GM12878 (cell line): ENCODE measurements at regions not wholly inside any gene's neighbourhood (a gene's known extent, or its start where the extent isn't known, plus 50 kb on each side); places are given as distances from the start of the nearest gene placed in this dataset.

Experiments
- ATAC-seq: fragments of 200-7000 bp; cut with Tn5 transposase; 3 replicates; pipeline ENCODE4 v1.9.1; 2020; ENCODE audit warnings: mild to moderate bottlenecking, moderate library complexity
- BruUV-seq: library from RNA; stranded (reverse); fragments of 400-500 nt; replicated peaks from 2 replicates; lab custom pipeline; 2021; lab: Mats Ljungman, UMichigan
- CTCF ChIA-PET: fragments of 300-600 bp; sonication (Branson Sonifier 250); formaldehyde crosslinking; extraction: SDS; loops from one replicate; lab custom pipeline; 2021; ENCODE audit warnings: inconsistent platforms; lab: Yijun Ruan, JAX
- POLR2A ChIA-PET: fragments of 350-600 bp; formaldehyde crosslinking; extraction: SDS; loops from one replicate; lab custom pipeline; 2021; ENCODE audit warnings: inconsistent platforms; lab: Charles Lee
- RAD21 ChIA-PET: fragments of 300-600 bp; sonication (Branson Sonifier 250); formaldehyde crosslinking; loops from one replicate; lab custom pipeline; 2023; ENCODE audit warnings: antibody characterized with exemption; ENCODE audit not compliant: unreplicated experiment; lab: Charles Lee
- SMC1A ChIA-PET: fragments of 300-600 bp; sonication (Branson Sonifier 250); formaldehyde crosslinking; loops from one replicate; lab custom pipeline; 2023; ENCODE audit not compliant: unreplicated experiment, uncharacterized antibody; lab: Charles Lee
- DNase-seq: peaks from one replicate; pipeline ENCODE4 v3.0.0-alpha.2; 2011; ENCODE audit warnings: low read depth, low spot score
- FAIRE-seq: peaks from 3 replicates; lab custom pipeline; 2011; peaks lifted over from hg19 to GRCh38; lab: Jason Lieb, UNC
- H2AFZ ChIP-seq: 2 replicates; pipeline ENCODE4 v1.6.0; 2011; ENCODE audit warnings: low read depth, low read length, control low read depth; ENCODE audit not compliant: control insufficient read depth
- H3K27ac ChIP-seq: 2 replicates; pipeline ENCODE4 v1.5.1; 2011; ENCODE audit warnings: control low read depth; ENCODE audit not compliant: control insufficient read depth, insufficient read depth
- H3K27me3 ChIP-seq, 2 experiments: replicated peaks in 1 of 2; 2 replicates each; pipeline versions ENCODE4 v1.6.0 to v1.6.1; 2011; ENCODE audit warnings: low read length in 1 of 2; ENCODE audit not compliant: control insufficient read depth in 2 of 2, insufficient read depth in 2 of 2
- H3K36me3 ChIP-seq, 2 experiments: 2 replicates each; pipeline ENCODE4 v1.5.1; 2011; ENCODE audit warnings: low read length in 1 of 2; ENCODE audit not compliant: control insufficient read depth in 2 of 2, insufficient read depth in 2 of 2
- H3K4me1 ChIP-seq: 2 replicates; pipeline ENCODE4 v1.6.1; 2011; ENCODE audit warnings: mild to moderate bottlenecking, low read length, moderate library complexity, mixed read lengths; ENCODE audit not compliant: control insufficient read depth, insufficient read depth
- H3K4me2 ChIP-seq: 2 replicates; pipeline ENCODE4 v1.6.0; 2011; ENCODE audit warnings: control low read depth; ENCODE audit not compliant: control insufficient read depth, insufficient read depth
- H3K4me3 ChIP-seq: fragments of 200-600 bp; sonication (generic); 2 replicates; pipeline ENCODE4 v1.5.1; 2016
- H3K79me2 ChIP-seq: 2 replicates; pipeline ENCODE4 v1.6.0; 2011; ENCODE audit warnings: low read length; ENCODE audit not compliant: control insufficient read depth, insufficient read depth
- H3K9ac ChIP-seq: 2 replicates; pipeline ENCODE4 v1.8.0; 2011; ENCODE audit warnings: low read length, control low read depth, mixed read lengths; ENCODE audit not compliant: control insufficient read depth, insufficient read depth
- H3K9me3 ChIP-seq: replicated peaks from 3 replicates; pipeline ENCODE4 v1.5.1; 2011; ENCODE audit warnings: mild to moderate bottlenecking, low read length; ENCODE audit not compliant: control insufficient read depth, insufficient read depth
- H4K20me1 ChIP-seq: 2 replicates; pipeline ENCODE4 v1.6.0; 2011; ENCODE audit not compliant: control insufficient read depth, insufficient read depth
- CHD4 ChIP-seq: fragments of 200-600 bp; sonication (generic); IDR thresholded peaks from 2 replicates; pipeline ENCODE4 v1.6.1; 2016; ENCODE audit warnings: mild to moderate bottlenecking
- E4F1 ChIP-seq: fragments of 450-650 bp; IDR thresholded peaks from 2 replicates; pipeline ENCODE4 v1.6.1; 2018; ENCODE audit warnings: borderline replicate concordance, mild to moderate bottlenecking; ENCODE audit not compliant: partially characterized antibody
- FOS ChIP-seq: IDR thresholded peaks from 3 replicates; pipeline ENCODE4 v1.6.1; 2011; ENCODE audit warnings: borderline replicate concordance; ENCODE audit not compliant: insufficient read length; ENCODE audit errors: extremely low read depth
- IRF3 ChIP-seq: fragments of 450-650 bp; IDR thresholded peaks from 2 replicates; pipeline ENCODE4 v1.6.1; 2014; ENCODE audit warnings: mild to moderate bottlenecking
- POU2F2 ChIP-seq: IDR thresholded peaks from 3 replicates; pipeline ENCODE4 v1.6.1; 2011; ENCODE audit warnings: low read depth, mild to moderate bottlenecking, low read length, borderline replicate concordance
- PRDM15 ChIP-seq: fragments of 450-650 bp; formaldehyde crosslinking; IDR thresholded peaks from 2 replicates; pipeline ENCODE4 v1.4.0; 2020; ENCODE audit warnings: mild to moderate bottlenecking, moderate library complexity
- ZBTB33 ChIP-seq: fragments of 450-650 bp; IDR thresholded peaks from 2 replicates; pipeline ENCODE4 v1.6.1; 2017; ENCODE audit warnings: mild to moderate bottlenecking
- ZNF207 ChIP-seq: fragments of 450-650 bp; IDR thresholded peaks from 2 replicates; pipeline ENCODE4 v1.6.1; 2014; ENCODE audit warnings: antibody characterized with exemption, mild to moderate bottlenecking, borderline replicate concordance
- ZSCAN29 ChIP-seq: fragments of 450-650 bp; IDR thresholded peaks from 2 replicates; pipeline ENCODE4 v1.6.1; 2017; ENCODE audit warnings: mild to moderate bottlenecking, moderate library complexity
- WGBS: methylation state at CpG from one replicate; pipeline ENCODE4 v1.1.6; 2016; ENCODE audit warnings: low lambda C conversion rate; ENCODE audit not compliant: insufficient replicate concordance, insufficient coverage; ENCODE audit errors: missing lambda C conversion rate; 5-methylcytosine and 5-hydroxymethylcytosine counted together
- in situ Hi-C: fragments of 300-500 bp; cut with MboI; formaldehyde crosslinking; loops from 9 replicates; pipeline ENCODE4 v1.14.3; 2018; ENCODE audit warnings: mixed read lengths
- intact Hi-C: fragments of 100-400 bp; cut with micrococcal nuclease; formaldehyde crosslinking; loops from one replicate; pipeline ENCODE4 v1.14.2; 2022; ENCODE audit not compliant: unreplicated experiment

- BruUV-seq, result no TSS peak
- SMC1A ChIA-PET, result no interaction called here
- H3K27ac ChIP-seq, result no peak overlapping the region
- no peaks in the 10 kb centered on the region for H3K36me3 ChIP-seq
- H3K4me2 ChIP-seq, result no peak overlapping the region
- ATAC-seq (no peak), FAIRE-seq (no peak), DNase-seq (no peak)
- no peak overlapping the region for H3K4me3 ChIP-seq
- H3K79me2 ChIP-seq, result no peaks in the 10 kb centered on the region
- no peaks in the 10 kb centered on the region for H3K9me3 ChIP-seq
- WGBS, result 62% methylated on average over 6 of the region's 6 CpGs
- no peaks in the 10 kb centered on the region for H3K27me3 ChIP-seq
- RAD21 ChIA-PET, result no interaction called here
- in situ Hi-C loops (no loop called here), intact Hi-C loops (no loop called here)
- no peak overlapping the region for H2AFZ ChIP-seq
- no peak for TF ChIP-seq ZNF207
- no peak for TF ChIP-seq FOS
- no peak for TF ChIP-seq POU2F2
- no peak for TF ChIP-seq E4F1
- TF ChIP-seq ZSCAN29, result no peak
- TF ChIP-seq CHD4, result no peak
- no peak for TF ChIP-seq ZBTB33
- TF ChIP-seq IRF3, result no peak
- no peak for TF ChIP-seq PRDM15 (CRISPR knock-in tag)
- POLR2A ChIA-PET, result no interaction called here
- CTCF ChIA-PET, result no interaction called here
- no peaks in the 10 kb centered on the region for H3K4me1 ChIP-seq
- no peaks in the 10 kb centered on the region for H4K20me1 ChIP-seq
- H3K9ac ChIP-seq, result no peak overlapping the region
Observed at GRCh38 chr3:177744873-177745606, 547.8 kb upstream of the TBL1XR1 start.
